CD14-positive monocyte (primary cell): ENCODE measurements at regions not wholly inside any gene's neighbourhood (a gene's known extent, or its start where the extent isn't known, plus 50 kb on each side); places are given as distances from the start of the nearest gene placed in this dataset.

Experiments
- DNase-seq, 3 donors: peaks; one replicate each; pipeline ENCODE4 v3.0.0-alpha.2; 2011 to 2022
- H2AFZ ChIP-seq: 2 replicates; pipeline ENCODE4 v1.6.0; 2012; ENCODE audit warnings: mild to moderate bottlenecking, low read depth, low read length, inconsistent platforms; ENCODE audit not compliant: insufficient read depth, poor library complexity, severe bottlenecking
- H3K27ac ChIP-seq, 2 donors: 1 replicate in 1 of 2; 2 replicates in 1 of 2; pipeline ENCODE4 v1.5.1; 2012 to 2013; ENCODE audit warnings: low read length in 2 of 2, control low read depth in 1 of 2, inconsistent platforms in 1 of 2, low read depth in 1 of 2, mild to moderate bottlenecking in 1 of 2
- H3K27me3 ChIP-seq, 2 donors: one replicate each; pipeline versions ENCODE4 v1.6.0 to v1.6.1; 2011 to 2013; ENCODE audit warnings: low read length in 2 of 2; ENCODE audit not compliant: control insufficient read depth in 2 of 2, insufficient read depth in 2 of 2
- H3K36me3 ChIP-seq, 2 donors: replicated peaks in 1 of 2; 1 replicate in 1 of 2; 2 replicates in 1 of 2; pipeline versions ENCODE4 v1.5.1 to v1.6.1; 2012 to 2013; ENCODE audit warnings: low read length in 2 of 2, control low read depth in 1 of 2, inconsistent platforms in 1 of 2, mild to moderate bottlenecking in 1 of 2; ENCODE audit not compliant: insufficient read depth in 2 of 2, control insufficient read depth in 1 of 2
- H3K4me1 ChIP-seq, 2 donors: 1 replicate in 1 of 2; 2 replicates in 1 of 2; pipeline versions ENCODE4 v1.5.1 to v1.6.1; 2012 to 2013; ENCODE audit warnings: low read length in 2 of 2, control low read depth in 1 of 2, inconsistent platforms in 1 of 2, mild to moderate bottlenecking in 1 of 2, moderate library complexity in 1 of 2; ENCODE audit not compliant: insufficient read depth in 2 of 2, control insufficient read depth in 1 of 2
- H3K4me2 ChIP-seq: replicated peaks from 2 replicates; pipeline ENCODE3; 2012; ENCODE audit warnings: low read length, moderate library complexity, mild to moderate bottlenecking; ENCODE audit not compliant: poor library complexity, severe bottlenecking; ENCODE audit errors: extremely low read depth
- H3K4me3 ChIP-seq, 3 experiments: fragments of 200-600 bp in 1 of 3; sonication (generic) in 1 of 3; replicated peaks in 1 of 3; 1 replicate in 2 of 3; 2 replicates in 1 of 3; pipeline ENCODE4 v1.5.1; 2011 to 2013; ENCODE audit warnings: low read length in 3 of 3, mild to moderate bottlenecking in 3 of 3, control low read depth in 2 of 3, low read depth in 2 of 3, inconsistent platforms in 1 of 3, moderate library complexity in 1 of 3
- H3K79me2 ChIP-seq: 2 replicates; pipeline ENCODE4 v1.6.0; 2012; ENCODE audit warnings: mild to moderate bottlenecking, control low read depth, inconsistent platforms, low read length, moderate library complexity; ENCODE audit not compliant: insufficient read depth
- H3K9ac ChIP-seq: 2 replicates; pipeline ENCODE4 v1.6.0; 2017; ENCODE audit warnings: low read length, mild to moderate bottlenecking; ENCODE audit not compliant: insufficient read depth, poor library complexity, severe bottlenecking
- H3K9me3 ChIP-seq, 2 donors: replicated peaks in 1 of 2; 1 replicate in 1 of 2; 2 replicates in 1 of 2; pipeline versions ENCODE4 v1.5.1 to v1.6.1; 2012 to 2013; ENCODE audit warnings: low read length in 2 of 2, control low read depth in 1 of 2; ENCODE audit not compliant: control insufficient read depth in 1 of 2, insufficient read depth in 1 of 2
- H4K20me1 ChIP-seq: 2 replicates; pipeline ENCODE4 v1.6.0; 2012; ENCODE audit warnings: mild to moderate bottlenecking, low read length, control low read depth, moderate library complexity; ENCODE audit not compliant: insufficient read depth
- H3K27ac Mint-ChIP-seq, 7 donors: one replicate each; pipeline ENCODE4 v1.8.0; 2020; ENCODE audit warnings: mild to moderate bottlenecking in 7 of 7, mixed read lengths in 7 of 7, moderate library complexity in 6 of 7, inconsistent platforms in 2 of 7
- H3K27me3 Mint-ChIP-seq, 3 donors: one replicate each; pipeline ENCODE4 v1.8.0; 2021 to 2022; ENCODE audit warnings: low read depth in 3 of 3, mild to moderate bottlenecking in 3 of 3, mixed read lengths in 3 of 3, moderate library complexity in 3 of 3, inconsistent platforms in 1 of 3
- H3K36me3 Mint-ChIP-seq, 2 donors: one replicate each; pipeline ENCODE4 v1.8.0; 2020; ENCODE audit warnings: mixed read lengths in 2 of 2, inconsistent platforms in 1 of 2, mild to moderate bottlenecking in 1 of 2
- H3K4me1 Mint-ChIP-seq: one replicate; pipeline ENCODE4 v1.8.0; 2020; ENCODE audit warnings: mild to moderate bottlenecking, mixed read lengths
- H3K4me3 Mint-ChIP-seq, 2 donors: one replicate each; pipeline ENCODE4 v1.8.0; 2020; ENCODE audit warnings: mild to moderate bottlenecking in 2 of 2, mixed read lengths in 2 of 2, moderate library complexity in 1 of 2
- H3K9me3 Mint-ChIP-seq, 7 donors: one replicate each; pipeline ENCODE4 v1.8.0; 2020 to 2022; ENCODE audit warnings: mixed read lengths in 7 of 7, mild to moderate bottlenecking in 6 of 7, moderate library complexity in 6 of 7, inconsistent platforms in 2 of 7
- WGBS: methylation state at CpG from one replicate; pipeline ENCODE4 v1.1.5; 2013; ENCODE audit warnings: missing lambda C conversion rate; ENCODE audit not compliant: insufficient coverage; 5-methylcytosine and 5-hydroxymethylcytosine counted together
- intact Hi-C, 2 donors: fragments of 100-400 bp; cut with micrococcal nuclease; formaldehyde crosslinking; loops; one replicate each; pipeline versions ENCODE4 v1.15.0 to v1.15.1; 2023
- TF ChIP-seq, protein P1 (sequence below): fragments of 200-600 bp; IDR thresholded peaks from one replicate; pipeline ENCODE4 v1.8.0; 2022; ENCODE audit warnings: antibody characterized with exemption, mild to moderate bottlenecking

DNA sequence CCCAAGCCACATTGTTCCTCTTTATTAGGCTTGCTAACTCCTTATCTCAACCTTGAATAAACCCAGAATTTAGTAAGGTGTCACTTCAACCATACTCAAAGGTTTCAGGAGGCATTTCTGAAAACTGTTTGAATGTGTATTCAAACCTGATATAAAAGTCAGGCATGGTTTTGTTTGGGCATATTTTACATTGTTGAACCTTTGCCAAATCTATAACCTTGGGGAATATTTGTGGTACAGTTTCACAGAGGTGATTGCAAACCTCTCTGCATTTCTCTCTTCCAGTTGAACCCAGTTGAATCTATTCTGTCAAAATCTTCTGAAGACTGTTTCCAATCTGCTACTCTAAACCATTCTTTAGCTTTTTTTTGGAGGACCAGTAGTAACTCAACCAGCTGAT lies 409.0 kb downstream of the TECRL start:
- intact Hi-C loops = no loop called here
- peaks cover 0 to 1% (median 1%) of the 10 kb centered on the region in 3 donors for H3K27me3 Mint-ChIP-seq
- no peaks in the 10 kb centered on the region for H3K36me3 Mint-ChIP-seq
- TF ChIP-seq, protein P1, sequence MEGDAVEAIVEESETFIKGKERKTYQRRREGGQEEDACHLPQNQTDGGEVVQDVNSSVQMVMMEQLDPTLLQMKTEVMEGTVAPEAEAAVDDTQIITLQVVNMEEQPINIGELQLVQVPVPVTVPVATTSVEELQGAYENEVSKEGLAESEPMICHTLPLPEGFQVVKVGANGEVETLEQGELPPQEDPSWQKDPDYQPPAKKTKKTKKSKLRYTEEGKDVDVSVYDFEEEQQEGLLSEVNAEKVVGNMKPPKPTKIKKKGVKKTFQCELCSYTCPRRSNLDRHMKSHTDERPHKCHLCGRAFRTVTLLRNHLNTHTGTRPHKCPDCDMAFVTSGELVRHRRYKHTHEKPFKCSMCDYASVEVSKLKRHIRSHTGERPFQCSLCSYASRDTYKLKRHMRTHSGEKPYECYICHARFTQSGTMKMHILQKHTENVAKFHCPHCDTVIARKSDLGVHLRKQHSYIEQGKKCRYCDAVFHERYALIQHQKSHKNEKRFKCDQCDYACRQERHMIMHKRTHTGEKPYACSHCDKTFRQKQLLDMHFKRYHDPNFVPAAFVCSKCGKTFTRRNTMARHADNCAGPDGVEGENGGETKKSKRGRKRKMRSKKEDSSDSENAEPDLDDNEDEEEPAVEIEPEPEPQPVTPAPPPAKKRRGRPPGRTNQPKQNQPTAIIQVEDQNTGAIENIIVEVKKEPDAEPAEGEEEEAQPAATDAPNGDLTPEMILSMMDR = no peak
- no peak for DNase-seq
- H3K27ac ChIP-seq = no peak overlapping the region
- H3K4me1 ChIP-seq = no peaks in the 10 kb centered on the region
- H3K36me3 ChIP-seq = no peaks in the 10 kb centered on the region
- no peak overlapping the region for H3K4me2 ChIP-seq
- no peak overlapping the region for H2AFZ ChIP-seq
- no peak overlapping the region for H3K4me3 Mint-ChIP-seq
- H3K27ac Mint-ChIP-seq = no peak overlapping the region
- no peaks in the 10 kb centered on the region for H3K79me2 ChIP-seq
- no peak overlapping the region for H3K9ac ChIP-seq
- no peaks in the 10 kb centered on the region for H3K4me1 Mint-ChIP-seq
- no peak overlapping the region for H3K4me3 ChIP-seq
- peaks cover 4 to 16% (median 6%) of the 10 kb centered on the region in 7 donors for H3K9me3 Mint-ChIP-seq
- H3K9me3 ChIP-seq = peaks cover 5 to 10% of the 10 kb centered on the region in 2 donors
- no peaks in the 10 kb centered on the region for H3K27me3 ChIP-seq
- no peaks in the 10 kb centered on the region for H4K20me1 ChIP-seq

DNA sequence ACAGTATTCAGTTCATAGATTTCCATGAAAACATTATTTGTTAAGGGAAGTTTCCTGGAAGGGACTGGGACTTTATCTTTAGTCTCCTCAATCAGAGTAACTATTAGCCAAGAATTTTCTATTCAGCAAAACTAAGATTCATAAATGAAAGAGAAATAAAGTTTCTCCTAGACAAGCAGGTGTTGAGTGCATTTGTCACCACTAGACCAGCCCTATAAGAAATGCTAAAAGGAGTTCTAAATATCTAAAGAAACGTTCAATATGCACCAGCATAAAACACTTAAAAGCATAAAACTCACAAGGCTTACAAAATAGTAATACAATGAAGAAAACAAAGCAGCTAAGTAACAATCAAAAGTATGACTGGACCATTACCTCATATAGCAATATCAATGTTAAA lies 423.0 kb downstream of the TECRL start:
- Histone ChIP-seq H3K9me3 (peaks cover 7 to 9% of the 10 kb centered on the region in 2 donors), H3K27ac (no peak overlapping the region), H3K27me3 (no peaks in the 10 kb centered on the region), H3K36me3 (no peaks in the 10 kb centered on the region), H3K9ac (no peak overlapping the region), H3K4me1 (no peaks in the 10 kb centered on the region), H3K4me2 (no peak overlapping the region), H3K4me3 (no peak overlapping the region), H2AFZ (no peak overlapping the region), H4K20me1 (no peaks in the 10 kb centered on the region), H3K79me2 (no peaks in the 10 kb centered on the region)
- intact Hi-C loops = no loop called here
- TF ChIP-seq, protein P1 = no peak
- Mint-ChIP-seq H3K36me3 (no peaks in the 10 kb centered on the region), H3K4me3 (no peak overlapping the region), H3K27me3 (no peaks in the 10 kb centered on the region), H3K27ac (no peak overlapping the region), H3K4me1 (no peaks in the 10 kb centered on the region), H3K9me3 (peaks cover 2 to 11% (median 5%) of the 10 kb centered on the region in 7 donors)
- DNase-seq = no peak
- no CpG with 5 or more reads among the region's 1 CpG for WGBS
